ENCODE measurements at regions not wholly inside any gene's neighbourhood (a gene's known extent, or its start where the extent isn't known, plus 50 kb on each side); places are given as distances from the start of the nearest gene placed in this dataset.

DNA sequence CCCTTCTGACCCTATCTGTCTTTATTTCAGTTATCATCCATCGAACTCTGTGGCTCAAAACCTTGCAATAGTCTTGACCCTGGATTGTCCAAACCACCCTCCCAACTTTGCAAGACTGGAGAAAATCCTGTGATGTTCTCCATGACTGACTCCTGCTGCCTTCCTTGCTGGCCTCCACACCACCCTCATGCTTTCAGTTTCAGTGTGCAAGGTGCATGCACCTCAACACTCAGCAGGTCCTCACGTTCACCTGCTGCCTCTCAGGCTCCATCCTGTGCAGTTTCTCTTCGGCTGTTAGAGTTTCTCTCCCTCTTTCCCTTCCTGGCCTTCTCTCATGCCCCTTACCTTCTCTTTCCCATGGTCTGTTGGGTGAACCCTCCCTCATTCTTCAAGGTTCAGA is 59.4 kb upstream of the ASIC2 start:
- in situ Hi-C loops (cut with HindIII; ENCODE audit: low pct_unique_long_range_greater_than_20kb, low sequenced_read_pairs), result no loop called here
- DNase-seq (ENCODE audit: low read depth), result no peak

DNA sequence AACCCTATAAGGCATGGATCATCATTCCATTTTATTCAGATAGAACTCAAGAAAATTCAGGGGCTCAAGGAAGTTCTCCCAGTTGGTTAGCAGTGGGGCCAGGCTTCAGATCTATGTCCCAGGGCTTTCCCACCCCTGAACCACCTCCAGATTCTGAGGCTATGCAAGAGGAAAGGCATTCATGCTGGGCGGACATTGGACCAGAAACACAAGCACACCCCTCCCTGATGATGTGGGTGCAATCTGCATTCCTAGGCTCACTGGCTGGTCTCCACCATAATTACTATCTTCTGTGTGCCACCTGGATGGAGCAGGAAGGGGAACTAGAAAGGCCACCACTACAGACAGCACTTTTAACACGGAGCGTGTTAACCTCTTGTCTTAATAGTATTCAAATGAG is 63.2 kb upstream of the ASIC2 start:
- no peak for DNase-seq (ENCODE audit: low read depth)
- in situ Hi-C loops (cut with HindIII; ENCODE audit: low pct_unique_long_range_greater_than_20kb, low sequenced_read_pairs), result no loop called here

DNA sequence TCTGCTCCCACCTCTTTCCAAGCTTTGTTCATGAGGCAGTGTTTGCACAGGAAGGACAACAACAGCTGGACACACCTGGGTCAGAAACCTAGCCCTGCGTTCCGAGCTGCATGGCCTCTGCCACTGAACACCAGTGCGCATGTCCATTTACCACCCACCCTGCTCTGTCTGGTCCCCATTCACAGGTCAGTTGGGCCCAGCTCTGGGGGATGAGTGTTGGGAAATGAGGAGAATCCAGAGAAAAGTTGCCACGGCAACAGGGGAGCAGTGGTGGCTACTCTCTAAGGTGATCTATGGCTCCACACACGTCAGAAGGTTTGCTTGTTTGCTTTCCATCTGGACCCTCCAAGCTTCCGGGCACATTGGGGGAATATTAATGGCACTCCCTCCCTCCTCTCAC is 70.4 kb upstream of the ASIC2 start:
- in situ Hi-C loops (cut with HindIII; ENCODE audit: low pct_unique_long_range_greater_than_20kb, low sequenced_read_pairs), result no loop called here
- no peak for DNase-seq (ENCODE audit: low read depth)

DNA sequence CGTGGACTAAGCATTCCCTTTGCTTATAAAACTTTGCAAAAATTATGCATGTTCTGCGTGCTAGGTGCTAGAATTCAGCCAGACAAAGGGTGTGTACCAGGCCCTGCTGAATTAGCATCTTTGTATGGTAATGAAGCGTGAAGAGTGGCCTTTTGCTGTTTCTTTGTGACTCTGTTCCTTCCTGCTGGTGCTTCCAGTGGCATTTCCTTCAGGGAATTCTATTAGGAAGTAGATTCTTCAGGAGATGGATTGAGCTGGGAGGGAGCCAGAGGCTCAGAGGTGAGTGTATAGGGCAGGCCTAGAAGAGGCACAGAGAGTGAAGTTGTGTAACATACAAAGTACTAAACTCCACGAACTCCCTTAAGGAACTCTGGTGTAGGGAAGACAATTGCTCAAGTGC is 73.9 kb upstream of the ASIC2 start:
- DNase-seq (ENCODE audit: low read depth), result no peak
- in situ Hi-C loops (cut with HindIII; ENCODE audit: low pct_unique_long_range_greater_than_20kb, low sequenced_read_pairs), result no loop called here

DNA sequence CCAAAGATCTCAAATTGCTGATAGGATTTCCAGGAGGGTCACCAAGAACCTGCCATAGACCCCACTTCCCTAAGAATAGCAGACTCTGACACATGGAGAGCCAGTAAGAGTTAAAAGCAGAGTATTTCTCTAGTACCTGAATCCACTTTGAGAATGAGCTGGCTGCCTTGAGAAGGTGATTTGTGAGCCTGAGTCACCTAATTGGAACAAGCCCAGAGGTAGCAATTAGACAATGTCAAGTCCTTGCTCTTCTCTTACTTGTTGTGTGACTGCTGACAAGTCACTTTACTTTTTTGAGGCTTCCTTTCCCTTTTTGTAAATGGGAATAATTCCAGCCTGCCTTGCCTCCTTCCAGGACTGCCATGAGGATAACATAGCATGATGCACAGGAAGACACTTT is 76.1 kb upstream of the ASIC2 start:
- in situ Hi-C loops (cut with HindIII; ENCODE audit: low pct_unique_long_range_greater_than_20kb, low sequenced_read_pairs), result no loop called here
- no peak for DNase-seq (ENCODE audit: low read depth)

DNA sequence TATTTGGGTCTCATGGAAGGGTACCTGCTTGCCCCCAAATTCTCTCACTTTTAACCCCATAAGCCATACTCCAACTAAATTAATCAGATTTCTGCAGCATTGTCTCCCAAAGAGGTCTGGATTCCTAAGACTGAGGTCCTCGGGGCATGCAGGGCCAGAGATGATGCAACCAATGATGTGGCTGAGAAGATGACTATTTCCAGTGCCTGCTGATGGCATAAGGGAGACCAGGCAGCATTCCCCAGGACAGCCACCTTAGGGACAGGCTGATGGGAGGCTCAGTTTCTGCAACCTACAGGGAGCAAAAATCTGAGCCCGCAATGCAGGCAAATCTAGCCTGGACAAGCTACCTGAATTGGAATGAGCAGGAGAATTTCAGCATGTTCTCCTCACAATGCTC is 76.8 kb upstream of the ASIC2 start:
- DNase-seq (ENCODE audit: low read depth), result no peak
- in situ Hi-C loops (cut with HindIII; ENCODE audit: low pct_unique_long_range_greater_than_20kb, low sequenced_read_pairs), result no loop called here

DNA sequence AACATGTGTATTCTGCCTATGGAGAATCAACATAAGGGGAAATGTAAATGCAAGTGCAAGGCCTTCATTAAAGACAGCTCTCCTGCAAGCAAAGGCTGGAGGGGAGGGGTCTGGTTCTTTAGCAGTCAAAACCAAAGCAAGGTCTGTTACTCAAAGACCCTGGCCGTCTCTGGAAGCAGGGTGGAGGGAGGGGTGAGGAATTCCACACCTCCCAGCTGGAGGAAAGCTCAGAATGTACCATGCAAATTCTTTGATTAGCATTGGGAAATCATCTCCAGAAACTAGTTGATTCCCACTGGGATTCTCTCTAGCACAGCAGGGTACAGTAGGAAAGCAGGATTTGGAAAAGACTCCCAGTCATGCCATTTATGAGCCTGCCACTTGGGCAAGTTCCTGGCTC is 77.3 kb upstream of the ASIC2 start:
- in situ Hi-C loops (cut with HindIII; ENCODE audit: low pct_unique_long_range_greater_than_20kb, low sequenced_read_pairs), result no loop called here
- DNase-seq (ENCODE audit: low read depth), result no peak

DNA sequence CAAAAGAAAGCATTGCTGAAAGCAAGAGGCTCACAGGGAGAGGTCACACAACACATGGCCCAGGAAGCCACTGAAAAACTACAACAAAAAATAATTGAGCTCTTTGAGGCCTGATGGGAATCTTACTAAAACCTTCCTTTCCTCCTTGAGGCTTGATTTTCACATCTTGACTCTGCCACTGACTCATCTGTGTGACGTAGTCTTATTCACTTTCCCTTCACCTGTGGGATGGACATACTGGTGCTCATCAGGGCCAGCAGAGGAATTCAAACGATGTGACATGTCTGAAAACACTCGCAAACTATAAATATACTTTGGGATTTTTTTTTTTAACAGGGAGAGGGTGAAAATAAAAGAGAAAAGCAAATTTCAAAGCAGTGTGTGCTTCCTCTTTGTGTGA is 78.3 kb upstream of the ASIC2 start:
- DNase-seq (ENCODE audit: low read depth), result no peak
- in situ Hi-C loops (cut with HindIII; ENCODE audit: low pct_unique_long_range_greater_than_20kb, low sequenced_read_pairs), result no loop called here

DNA sequence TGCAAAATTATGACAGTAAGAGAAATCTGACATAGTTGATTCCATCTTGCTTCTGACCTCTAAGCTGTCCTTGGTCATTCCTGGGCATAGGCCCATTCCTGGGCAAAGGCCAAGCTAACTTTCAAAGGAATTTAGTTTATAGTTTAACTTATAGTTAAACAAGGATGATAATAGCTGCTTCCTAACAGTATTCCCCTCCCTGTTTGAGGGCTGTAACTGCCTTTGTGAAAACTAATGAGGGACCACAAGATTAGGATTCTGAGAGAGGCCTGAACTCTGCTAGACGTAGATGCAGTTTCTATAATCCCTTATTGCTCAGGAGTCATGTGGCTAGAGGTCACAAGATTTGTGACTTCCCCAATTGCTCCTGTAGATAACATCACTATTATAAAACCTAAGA is 80.2 kb upstream of the ASIC2 start:
- in situ Hi-C loops (cut with HindIII; ENCODE audit: low pct_unique_long_range_greater_than_20kb, low sequenced_read_pairs), result no loop called here
- no peak for DNase-seq (ENCODE audit: low read depth)

DNA sequence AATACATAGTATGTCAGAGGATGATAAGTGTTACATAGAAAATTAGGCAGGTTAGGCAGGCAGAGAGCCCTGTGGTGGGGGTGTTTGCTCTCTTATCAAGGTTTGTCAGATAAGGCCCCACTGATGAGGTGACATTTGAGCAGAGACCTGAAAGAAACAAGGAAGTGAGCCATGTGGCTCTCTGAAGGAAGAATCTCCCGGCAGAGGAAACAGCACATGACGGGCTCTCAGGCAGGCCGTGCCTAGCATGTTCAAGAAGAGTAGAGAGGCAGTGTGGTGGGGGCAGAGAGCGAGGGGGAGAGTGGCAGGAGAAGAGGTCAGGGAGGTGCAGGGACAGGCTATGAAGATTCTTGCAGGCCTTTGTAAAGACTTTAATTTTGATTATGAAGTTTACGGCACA is 82.0 kb upstream of the ASIC2 start:
- in situ Hi-C loops (cut with HindIII; ENCODE audit: low pct_unique_long_range_greater_than_20kb, low sequenced_read_pairs), result no loop called here
- DNase-seq (ENCODE audit: low read depth), result no peak

DNA sequence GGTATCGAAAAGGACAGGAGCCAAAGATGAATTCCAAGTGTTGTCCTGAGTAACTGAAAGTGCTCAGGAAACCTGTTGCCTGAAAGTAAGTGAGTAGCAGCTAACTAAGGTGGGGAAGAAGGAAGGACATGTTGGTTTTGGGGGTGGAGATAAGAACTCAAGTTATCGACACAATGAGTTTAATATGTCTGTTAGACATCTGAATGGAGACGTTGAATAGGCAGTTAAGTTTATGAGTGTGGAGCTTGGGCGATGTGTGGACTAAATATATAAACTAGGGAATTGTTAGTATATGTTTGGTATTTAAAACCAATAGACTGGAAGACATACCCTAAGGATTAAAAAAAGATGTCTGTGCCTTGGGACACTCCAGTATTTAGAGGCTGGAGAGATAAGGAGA is 82.7 kb upstream of the ASIC2 start:
- in situ Hi-C loops (cut with HindIII; ENCODE audit: low pct_unique_long_range_greater_than_20kb, low sequenced_read_pairs), result no loop called here

DNA sequence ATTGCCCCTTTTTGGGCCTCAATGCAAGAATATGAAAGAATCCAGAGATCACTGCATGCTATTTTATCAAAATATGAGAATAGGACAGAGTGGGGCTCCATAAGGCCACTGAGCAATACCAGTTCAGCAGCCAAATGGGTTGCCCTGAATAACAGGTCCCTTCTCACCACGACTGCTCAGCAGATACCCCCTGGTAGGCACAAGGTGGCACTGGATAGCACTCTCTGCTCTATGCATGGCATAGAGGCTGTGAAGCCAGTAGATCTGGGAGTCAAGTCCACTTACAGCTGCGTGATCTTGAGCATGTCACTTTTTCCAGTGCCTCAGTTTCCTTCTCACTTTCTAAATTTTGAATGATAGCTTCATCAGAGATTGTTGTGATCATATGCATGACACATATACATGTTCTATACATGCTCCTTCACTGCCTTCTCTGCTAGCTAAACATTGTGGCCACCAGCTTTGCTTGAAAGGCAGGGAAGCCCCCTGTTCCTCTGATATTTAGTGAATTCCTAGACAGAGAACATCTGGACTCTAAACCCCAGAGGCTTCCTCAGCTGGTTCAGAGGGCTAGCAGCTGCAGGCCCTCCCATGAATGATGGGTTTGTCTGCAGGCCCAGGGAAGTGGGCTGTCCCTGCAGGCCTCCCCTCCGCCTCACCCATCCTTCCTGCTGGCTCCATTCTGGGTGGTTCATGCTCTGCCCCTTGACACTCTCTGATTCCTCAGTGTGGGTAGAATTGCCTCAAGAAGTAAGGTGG is 84.9 kb upstream of the ASIC2 start:
- no peak for DNase-seq (ENCODE audit: low read depth)
- in situ Hi-C loops (cut with HindIII; ENCODE audit: low pct_unique_long_range_greater_than_20kb, low sequenced_read_pairs), result no loop called here

More for the DNA sequence above, 82.7 kb upstream of the ASIC2 start:
- DNase-seq (ENCODE audit: low read depth), result no peak

DNA sequence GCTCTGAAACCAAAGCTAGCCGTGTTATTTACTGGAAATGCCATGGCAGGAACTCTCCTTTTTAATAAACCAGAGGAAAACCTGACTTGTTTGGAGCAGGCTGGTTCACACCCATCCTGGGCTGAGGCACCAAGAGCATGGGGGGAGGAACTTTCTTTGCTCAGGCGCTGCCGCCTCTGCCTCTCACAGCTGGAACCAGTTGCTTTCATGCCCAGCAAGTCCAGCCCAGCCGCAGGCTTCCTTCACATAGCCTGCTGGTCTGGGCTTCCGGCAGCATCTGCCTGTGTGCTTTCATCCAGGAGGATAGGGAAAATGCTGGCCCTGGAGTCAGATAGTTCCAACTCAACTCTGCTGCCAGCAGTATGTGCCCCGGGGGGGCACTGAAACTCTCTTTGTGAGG is 88.1 kb upstream of the ASIC2 start:
- no peak for DNase-seq (ENCODE audit: low read depth)
- in situ Hi-C loops (cut with HindIII; ENCODE audit: low pct_unique_long_range_greater_than_20kb, low sequenced_read_pairs), result no loop called here

DNA sequence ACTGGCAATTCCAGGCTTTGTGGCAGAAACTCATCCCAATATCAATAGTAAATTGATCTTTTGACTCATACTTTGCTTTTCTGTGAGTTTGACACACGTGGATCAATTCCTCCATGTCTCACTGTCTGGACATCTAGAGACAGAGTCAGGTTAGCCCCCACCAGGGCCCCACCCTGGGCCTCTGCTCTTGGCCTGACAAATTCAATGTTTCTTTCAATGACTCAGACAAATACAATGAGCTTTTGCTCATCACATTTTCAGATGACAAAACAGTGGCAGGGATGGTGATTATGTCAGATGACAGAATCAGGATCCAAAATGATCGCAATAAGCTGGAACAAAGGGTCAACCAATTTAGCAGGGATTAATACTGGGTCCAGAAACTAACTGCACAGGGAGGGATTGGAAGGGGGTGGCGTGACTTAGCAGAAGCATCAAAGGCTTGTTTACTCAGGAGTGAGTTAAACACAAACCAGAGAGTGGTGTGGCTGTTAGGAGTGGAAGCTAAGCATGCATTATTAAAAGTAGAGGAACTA is 90.5 kb upstream of the ASIC2 start:
- DNase-seq (ENCODE audit: low read depth), result no peak
- in situ Hi-C loops (cut with HindIII; ENCODE audit: low pct_unique_long_range_greater_than_20kb, low sequenced_read_pairs), result no loop called here

DNA sequence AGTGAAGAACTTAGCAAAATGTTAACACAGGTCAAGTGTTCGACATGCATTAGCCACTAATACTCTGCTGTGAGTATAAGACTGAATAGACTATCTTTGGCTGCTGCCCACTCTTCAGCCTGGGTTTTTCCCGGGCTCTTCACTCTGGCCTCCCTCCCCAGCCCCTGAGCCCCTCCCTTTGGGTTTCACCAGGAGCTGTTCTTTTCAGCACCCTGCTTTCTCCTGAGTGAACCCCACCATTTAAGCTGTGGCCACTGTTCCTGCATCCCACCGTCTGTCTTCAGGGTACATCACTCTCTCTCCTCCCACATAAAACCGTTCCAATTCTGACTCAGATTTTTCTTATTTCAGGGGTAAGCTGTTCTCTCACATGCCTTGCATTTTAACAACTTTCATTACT is 92.0 kb upstream of the ASIC2 start:
- DNase-seq (ENCODE audit: low read depth), result no peak

DNA sequence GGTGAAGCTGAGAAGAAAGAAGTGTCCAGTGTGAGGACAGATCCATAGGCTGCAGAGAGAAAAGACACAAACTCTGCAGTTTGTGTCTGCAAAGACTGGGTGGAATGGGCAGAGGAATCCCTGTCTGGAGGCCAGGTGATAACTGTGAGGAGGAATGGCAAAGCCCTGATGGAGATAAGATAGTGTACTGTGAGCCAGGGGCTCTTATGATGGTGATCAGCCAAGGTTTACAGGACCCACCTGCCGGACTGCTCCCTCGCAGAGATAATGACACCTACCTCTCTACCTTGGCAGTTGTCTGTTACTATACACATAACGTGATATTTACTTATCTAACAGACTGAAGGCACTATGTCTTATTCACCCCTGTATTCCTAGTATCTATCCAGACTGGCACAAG is 92.6 kb upstream of the ASIC2 start:
- no peak for DNase-seq (ENCODE audit: low read depth)
- in situ Hi-C loops (cut with HindIII; ENCODE audit: low pct_unique_long_range_greater_than_20kb, low sequenced_read_pairs), result no loop called here

More for the DNA sequence above, 92.0 kb upstream of the ASIC2 start:
- in situ Hi-C loops (cut with HindIII; ENCODE audit: low pct_unique_long_range_greater_than_20kb, low sequenced_read_pairs), result no loop called here

DNA sequence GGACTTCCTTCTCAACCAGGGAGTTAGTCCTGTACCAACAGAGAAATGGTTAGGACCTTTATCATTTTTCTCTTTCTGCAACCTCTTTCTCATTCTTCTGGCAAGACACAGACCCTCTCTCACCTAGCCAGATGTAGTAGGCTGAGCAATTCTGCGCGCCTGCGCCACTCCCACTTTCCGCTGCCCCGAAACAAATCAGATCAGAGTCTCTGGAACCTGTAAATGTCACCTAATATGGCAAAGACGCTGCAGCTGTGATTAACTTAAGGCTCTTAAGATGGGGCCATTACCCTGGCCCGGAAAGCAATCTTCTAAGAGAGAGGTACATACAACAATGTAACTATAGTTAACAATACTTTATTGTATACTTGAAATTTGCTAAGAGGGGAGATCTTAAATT is 94.3 kb upstream of the ASIC2 start:
- in situ Hi-C loops (cut with HindIII; ENCODE audit: low pct_unique_long_range_greater_than_20kb, low sequenced_read_pairs), result no loop called here

DNA sequence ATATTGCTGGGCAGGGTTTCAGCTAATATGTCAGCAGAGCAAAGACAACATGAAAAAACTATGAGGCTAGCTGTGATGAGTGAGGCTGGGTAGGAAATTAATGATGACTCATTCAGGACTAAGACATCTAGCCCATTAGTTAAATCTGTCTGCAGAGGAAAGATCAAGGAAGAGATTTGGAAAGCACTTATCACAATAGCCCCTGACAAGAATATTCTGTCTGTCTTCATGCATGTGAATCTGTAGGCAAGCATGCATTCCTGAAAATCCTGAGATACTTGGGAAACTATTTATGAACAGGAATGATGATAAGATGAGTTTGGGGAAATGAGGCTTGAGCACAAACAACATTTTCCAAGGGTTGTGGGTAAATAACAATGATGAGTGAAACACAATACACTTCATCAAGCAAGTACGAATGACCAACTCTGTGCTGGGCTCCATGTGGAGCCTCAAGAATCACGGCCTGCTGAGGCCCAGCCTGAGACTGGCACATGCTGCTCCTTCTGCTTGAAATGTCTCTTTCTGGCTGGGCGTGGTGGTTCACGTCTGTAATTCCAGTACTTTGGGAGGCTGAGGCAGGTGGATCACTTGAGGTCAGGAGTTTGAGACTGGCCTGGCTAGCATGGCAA is 96.5 kb upstream of the ASIC2 start:
- peak; percentile 38 for DNase-seq (ENCODE audit: low read depth)
- in situ Hi-C loops (cut with HindIII; ENCODE audit: low pct_unique_long_range_greater_than_20kb, low sequenced_read_pairs), result no loop called here

More for the DNA sequence above, 94.3 kb upstream of the ASIC2 start:
- no peak for DNase-seq (ENCODE audit: low read depth)

DNA sequence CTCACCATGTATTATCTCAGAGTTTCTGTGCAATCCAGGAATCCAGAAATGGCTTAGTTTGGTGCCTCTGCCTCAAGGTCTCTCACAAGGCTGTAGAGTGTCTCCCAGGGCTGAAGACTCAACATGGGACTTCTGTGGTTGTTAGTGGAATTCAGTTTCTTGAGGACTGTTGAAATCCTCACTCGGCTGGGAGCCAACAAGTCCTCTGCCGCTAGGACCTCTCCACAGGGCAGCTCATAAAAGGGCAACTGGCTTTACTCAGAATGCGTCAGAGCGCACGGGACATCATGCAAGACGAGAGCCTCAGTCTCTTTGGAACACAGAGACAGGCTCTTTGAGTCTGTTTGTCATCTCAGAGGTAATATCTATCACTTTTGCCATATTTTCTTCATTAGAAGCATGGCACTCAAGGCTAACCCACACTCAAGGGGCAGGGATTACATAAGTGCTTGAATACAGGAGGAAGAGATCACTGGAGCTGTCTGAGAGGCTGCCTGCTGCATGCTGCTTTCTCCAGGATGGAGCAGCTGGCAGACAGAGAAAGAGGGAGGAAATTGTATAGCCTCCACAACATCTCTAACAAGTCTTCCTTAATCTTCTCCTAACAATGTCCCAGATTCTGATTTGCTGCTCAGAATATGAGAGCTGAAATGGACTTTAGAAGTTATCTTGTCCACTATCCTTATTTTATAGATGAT is 97.5 kb upstream of the ASIC2 start:
- in situ Hi-C loops (cut with HindIII; ENCODE audit: low pct_unique_long_range_greater_than_20kb, low sequenced_read_pairs), result no loop called here
- DNase-seq (ENCODE audit: low read depth), result no peak

Measured in Caki2 (cell line).